ENCODE measurements at regions not wholly inside any gene's neighbourhood (a gene's known extent, or its start where the extent isn't known, plus 50 kb on each side); places are given as distances from the start of the nearest gene placed in this dataset.

DNA sequence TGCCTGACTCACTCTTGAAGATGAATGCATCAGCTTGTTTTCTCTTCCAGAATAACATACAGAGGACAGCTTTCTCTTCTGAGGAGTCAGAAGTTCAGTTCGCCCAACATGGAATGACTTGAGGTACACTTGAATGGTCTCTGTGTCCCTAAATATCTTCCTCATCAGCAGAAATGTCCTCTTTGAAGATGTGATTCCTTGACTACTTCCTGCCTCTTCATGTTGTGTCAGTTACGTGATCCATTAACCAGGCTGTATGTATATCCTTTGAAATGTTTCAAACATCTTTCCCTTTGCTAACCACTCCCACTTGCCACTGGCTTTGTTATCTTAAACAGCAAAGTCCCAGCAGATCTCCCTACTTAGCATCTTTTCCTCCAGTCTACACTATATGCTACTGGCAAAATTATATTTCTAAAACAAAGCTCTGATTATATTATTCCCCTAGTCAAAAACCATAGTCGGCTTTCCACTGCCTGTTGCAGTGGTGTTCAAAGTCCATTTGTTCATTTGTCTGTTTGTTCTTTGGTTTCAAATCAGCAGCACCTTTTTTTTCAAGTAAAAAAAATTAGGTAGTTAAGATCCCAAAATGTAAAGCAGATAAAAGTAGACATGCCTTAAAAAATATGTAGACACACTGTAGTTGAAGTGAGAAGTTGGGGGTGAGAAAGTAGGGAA, 82.1 kb upstream of the PAK3 start (continued):
- TF ChIP-seq EP300 (IDR thresholded peaks at IDR 0.05; ENCODE audit: borderline replicate concordance in 1 of 2, control insufficient read depth in 1 of 2, low read depth in 2 of 2, low read length in 2 of 2) (no peak), BHLHE40 (IDR thresholded peaks at IDR 0.05; ENCODE audit: borderline replicate concordance in 1 of 2, low read depth in 2 of 2, low read length in 1 of 2) (no peak)
- TF ChIP-seq, protein P1, sequence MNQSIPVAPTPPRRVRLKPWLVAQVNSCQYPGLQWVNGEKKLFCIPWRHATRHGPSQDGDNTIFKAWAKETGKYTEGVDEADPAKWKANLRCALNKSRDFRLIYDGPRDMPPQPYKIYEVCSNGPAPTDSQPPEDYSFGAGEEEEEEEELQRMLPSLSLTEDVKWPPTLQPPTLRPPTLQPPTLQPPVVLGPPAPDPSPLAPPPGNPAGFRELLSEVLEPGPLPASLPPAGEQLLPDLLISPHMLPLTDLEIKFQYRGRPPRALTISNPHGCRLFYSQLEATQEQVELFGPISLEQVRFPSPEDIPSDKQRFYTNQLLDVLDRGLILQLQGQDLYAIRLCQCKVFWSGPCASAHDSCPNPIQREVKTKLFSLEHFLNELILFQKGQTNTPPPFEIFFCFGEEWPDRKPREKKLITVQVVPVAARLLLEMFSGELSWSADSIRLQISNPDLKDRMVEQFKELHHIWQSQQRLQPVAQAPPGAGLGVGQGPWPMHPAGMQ (IDR thresholded peaks at IDR 0.05; ENCODE audit: borderline replicate concordance): no peak

- CTCF ChIA-PET: no interaction called here
- ATAC-seq (no peak), DNase-seq (ENCODE audit: low read depth, low spot score) (no peak), FAIRE-seq (no peak)
- Histone ChIP-seq H3K27ac (ENCODE audit: control insufficient read depth, insufficient read depth) (no peak overlapping the region), H3K4me3 (no peak overlapping the region), H3K9ac (ENCODE audit: control insufficient read depth, insufficient read depth, low read length) (no peak overlapping the region), H3K4me1 (ENCODE audit: control insufficient read depth, insufficient read depth, low read length) (no peaks in the 10 kb centered on the region), H3K9me3 (replicated peaks; ENCODE audit: control insufficient read depth, insufficient read depth, low read length) (no peaks in the 10 kb centered on the region), H2AFZ (ENCODE audit: control insufficient read depth, low read depth, low read length) (no peak overlapping the region), H4K20me1 (ENCODE audit: control insufficient read depth, insufficient read depth) (no peaks in the 10 kb centered on the region), H3K27me3 (replicated peaks in 1 of 2; ENCODE audit: control insufficient read depth in 2 of 2, insufficient read depth in 2 of 2, low read length in 1 of 2) (no peaks in the 10 kb centered on the region; a peak in 1 of 4 replicates), H3K36me3 (ENCODE audit: control insufficient read depth in 2 of 2, insufficient read depth in 2 of 2, low read length in 1 of 2) (no peaks in the 10 kb centered on the region), H3K4me2 (ENCODE audit: control insufficient read depth, insufficient read depth) (no peak overlapping the region), H3K79me2 (ENCODE audit: control insufficient read depth, insufficient read depth, low read length) (no peaks in the 10 kb centered on the region)
- 15% methylated on average over 3 of the region's 3 CpGs for WGBS (ENCODE audit: insufficient coverage, insufficient replicate concordance, low lambda C conversion rate, missing lambda C conversion rate)
- POLR2A ChIA-PET: no interaction called here
- RAD21 ChIA-PET (ENCODE audit: unreplicated experiment): no interaction called here
- BruUV-seq (replicated peaks): no TSS peak
- intact Hi-C loops (cut with micrococcal nuclease; ENCODE audit: unreplicated experiment) (no loop called here), in situ Hi-C loops (cut with MboI) (no loop called here)
- SMC1A ChIA-PET (ENCODE audit: uncharacterized antibody, unreplicated experiment): no interaction called here
- TF ChIP-seq BMI1 (IDR thresholded peaks at IDR 0.05; ENCODE audit: borderline replicate concordance) (no peak), YY1 (IDR thresholded peaks at IDR 0.05; ENCODE audit: low read depth, low read length) (no peak), LARP7 (IDR thresholded peaks at IDR 0.05) (no peak), MTA2 (IDR thresholded peaks at IDR 0.05; ENCODE audit: low read depth) (no peak), RCOR1 (conservative IDR thresholded peaks at IDR 0.05; ENCODE audit: low read depth, low read length) (no peak), ZNF622 (IDR thresholded peaks at IDR 0.05) (no peak), NBN (IDR thresholded peaks at IDR 0.05) (no peak)
- TF ChIP-seq, protein P2, sequence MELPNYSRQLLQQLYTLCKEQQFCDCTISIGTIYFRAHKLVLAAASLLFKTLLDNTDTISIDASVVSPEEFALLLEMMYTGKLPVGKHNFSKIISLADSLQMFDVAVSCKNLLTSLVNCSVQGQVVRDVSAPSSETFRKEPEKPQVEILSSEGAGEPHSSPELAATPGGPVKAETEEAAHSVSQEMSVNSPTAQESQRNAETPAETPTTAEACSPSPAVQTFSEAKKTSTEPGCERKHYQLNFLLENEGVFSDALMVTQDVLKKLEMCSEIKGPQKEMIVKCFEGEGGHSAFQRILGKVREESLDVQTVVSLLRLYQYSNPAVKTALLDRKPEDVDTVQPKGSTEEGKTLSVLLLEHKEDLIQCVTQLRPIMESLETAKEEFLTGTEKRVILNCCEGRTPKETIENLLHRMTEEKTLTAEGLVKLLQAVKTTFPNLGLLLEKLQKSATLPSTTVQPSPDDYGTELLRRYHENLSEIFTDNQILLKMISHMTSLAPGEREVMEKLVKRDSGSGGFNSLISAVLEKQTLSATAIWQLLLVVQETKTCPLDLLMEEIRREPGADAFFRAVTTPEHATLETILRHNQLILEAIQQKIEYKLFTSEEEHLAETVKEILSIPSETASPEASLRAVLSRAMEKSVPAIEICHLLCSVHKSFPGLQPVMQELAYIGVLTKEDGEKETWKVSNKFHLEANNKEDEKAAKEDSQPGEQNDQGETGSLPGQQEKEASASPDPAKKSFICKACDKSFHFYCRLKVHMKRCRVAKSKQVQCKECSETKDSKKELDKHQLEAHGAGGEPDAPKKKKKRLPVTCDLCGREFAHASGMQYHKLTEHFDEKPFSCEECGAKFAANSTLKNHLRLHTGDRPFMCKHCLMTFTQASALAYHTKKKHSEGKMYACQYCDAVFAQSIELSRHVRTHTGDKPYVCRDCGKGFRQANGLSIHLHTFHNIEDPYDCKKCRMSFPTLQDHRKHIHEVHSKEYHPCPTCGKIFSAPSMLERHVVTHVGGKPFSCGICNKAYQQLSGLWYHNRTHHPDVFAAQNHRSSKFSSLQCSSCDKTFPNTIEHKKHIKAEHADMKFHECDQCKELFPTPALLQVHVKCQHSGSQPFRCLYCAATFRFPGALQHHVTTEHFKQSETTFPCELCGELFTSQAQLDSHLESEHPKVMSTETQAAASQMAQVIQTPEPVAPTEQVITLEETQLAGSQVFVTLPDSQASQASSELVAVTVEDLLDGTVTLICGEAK (IDR thresholded peaks at IDR 0.05; ENCODE audit: borderline replicate concordance): no peak
Observed at GRCh38 chrX:111010111-111010510, 85.9 kb upstream of the PAK3 start.
